Nephron progenitor cell (in vitro differentiated cells): ENCODE measurements at regions not wholly inside any gene's neighbourhood (a gene's known extent, or its start where the extent isn't known, plus 50 kb on each side); places are given as distances from the start of the nearest gene placed in this dataset.
A peak's percentile ranks its signal among the peaks of the same experiment; 100 is the strongest.

Experiments used
- DNase-seq: peaks from one replicate; pipeline ENCODE4 v3.0.0; 2021
- H3K27ac Mint-ChIP-seq: 2 replicates; pipeline ENCODE4 v1.8.0; 2021; ENCODE audit warnings: mild to moderate bottlenecking, moderate library complexity, mixed read lengths
- H3K27me3 Mint-ChIP-seq: 2 replicates; pipeline ENCODE4 v1.8.0; 2021; ENCODE audit warnings: mild to moderate bottlenecking, low read depth, mixed read lengths; ENCODE audit not compliant: poor library complexity
- H3K36me3 Mint-ChIP-seq: 2 replicates; pipeline ENCODE4 v1.8.0; 2021; ENCODE audit warnings: low read depth, mixed read lengths
- H3K4me1 Mint-ChIP-seq: 2 replicates; pipeline ENCODE4 v1.8.0; 2021; ENCODE audit warnings: mixed read lengths
- H3K4me3 Mint-ChIP-seq: 2 replicates; pipeline ENCODE4 v1.8.0; 2021; ENCODE audit warnings: mild to moderate bottlenecking, moderate library complexity, mixed read lengths
- H3K9me3 Mint-ChIP-seq: 2 replicates; pipeline ENCODE4 v1.8.0; 2021; ENCODE audit warnings: mild to moderate bottlenecking, moderate library complexity, mixed read lengths
- TF ChIP-seq, protein P1 (sequence below): fragments of 200-600 bp; sonication (generic); IDR thresholded peaks from 2 replicates; pipeline ENCODE4 v1.5.0; 2021; ENCODE audit warnings: antibody characterized with exemption

DNA sequence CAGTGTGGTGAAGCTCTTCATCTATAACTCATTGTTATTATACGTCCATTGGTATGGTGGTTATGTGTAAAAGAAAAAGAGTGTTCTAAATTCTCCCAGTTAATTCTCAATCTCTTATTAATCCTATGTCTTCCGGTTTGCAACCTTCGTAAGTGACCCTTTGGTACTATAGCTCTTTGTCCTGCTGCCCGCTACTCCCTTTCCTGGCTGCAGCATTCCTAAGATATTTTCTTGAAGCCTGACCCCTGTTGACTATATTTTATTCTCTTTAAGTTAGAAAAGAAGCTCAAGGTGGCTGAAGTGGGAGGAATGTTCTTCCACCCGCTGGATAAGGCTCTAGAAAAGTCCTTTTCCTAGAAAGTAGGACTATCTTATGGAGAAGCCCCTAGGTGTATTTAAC is 684.8 kb downstream of the SOCS6 start:
- Mint-ChIP-seq H3K27me3 (peaks cover 3% of the 10 kb centered on the region), H3K27ac (no peak overlapping the region), H3K4me1 (peaks cover 5% of the 10 kb centered on the region), H3K36me3 (no peaks in the 10 kb centered on the region), H3K9me3 (peaks cover 10% of the 10 kb centered on the region), H3K4me3 (no peak overlapping the region)
- no peak for DNase-seq
- TF ChIP-seq, protein P1, sequence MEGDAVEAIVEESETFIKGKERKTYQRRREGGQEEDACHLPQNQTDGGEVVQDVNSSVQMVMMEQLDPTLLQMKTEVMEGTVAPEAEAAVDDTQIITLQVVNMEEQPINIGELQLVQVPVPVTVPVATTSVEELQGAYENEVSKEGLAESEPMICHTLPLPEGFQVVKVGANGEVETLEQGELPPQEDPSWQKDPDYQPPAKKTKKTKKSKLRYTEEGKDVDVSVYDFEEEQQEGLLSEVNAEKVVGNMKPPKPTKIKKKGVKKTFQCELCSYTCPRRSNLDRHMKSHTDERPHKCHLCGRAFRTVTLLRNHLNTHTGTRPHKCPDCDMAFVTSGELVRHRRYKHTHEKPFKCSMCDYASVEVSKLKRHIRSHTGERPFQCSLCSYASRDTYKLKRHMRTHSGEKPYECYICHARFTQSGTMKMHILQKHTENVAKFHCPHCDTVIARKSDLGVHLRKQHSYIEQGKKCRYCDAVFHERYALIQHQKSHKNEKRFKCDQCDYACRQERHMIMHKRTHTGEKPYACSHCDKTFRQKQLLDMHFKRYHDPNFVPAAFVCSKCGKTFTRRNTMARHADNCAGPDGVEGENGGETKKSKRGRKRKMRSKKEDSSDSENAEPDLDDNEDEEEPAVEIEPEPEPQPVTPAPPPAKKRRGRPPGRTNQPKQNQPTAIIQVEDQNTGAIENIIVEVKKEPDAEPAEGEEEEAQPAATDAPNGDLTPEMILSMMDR, result no peak

DNA sequence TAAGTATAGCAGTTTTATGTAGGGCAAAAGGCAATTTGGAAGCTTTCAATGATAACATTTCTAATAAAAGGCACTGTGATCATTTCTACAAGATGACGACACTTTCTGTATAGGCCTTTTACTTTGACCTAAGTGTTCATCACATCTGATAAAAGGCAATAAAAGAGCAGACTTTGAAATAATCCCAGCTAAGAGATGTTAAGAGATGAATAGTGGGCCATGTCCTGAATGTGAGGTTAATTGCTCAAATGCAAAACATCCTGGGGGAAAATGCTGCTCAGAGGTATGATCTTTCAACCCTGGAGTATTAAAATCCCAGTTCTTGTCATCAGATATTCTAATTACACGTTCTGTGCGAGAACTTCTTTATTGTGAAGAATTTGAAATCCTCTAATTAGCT is 677.6 kb downstream of the SOCS6 start:
- Mint-ChIP-seq H3K4me1 (no peaks in the 10 kb centered on the region), H3K9me3 (peaks cover 4% of the 10 kb centered on the region), H3K27me3 (no peaks in the 10 kb centered on the region), H3K27ac (no peak overlapping the region), H3K36me3 (no peaks in the 10 kb centered on the region), H3K4me3 (no peak overlapping the region)
- TF ChIP-seq, protein P1, result no peak
- DNase-seq, result no peak

DNA sequence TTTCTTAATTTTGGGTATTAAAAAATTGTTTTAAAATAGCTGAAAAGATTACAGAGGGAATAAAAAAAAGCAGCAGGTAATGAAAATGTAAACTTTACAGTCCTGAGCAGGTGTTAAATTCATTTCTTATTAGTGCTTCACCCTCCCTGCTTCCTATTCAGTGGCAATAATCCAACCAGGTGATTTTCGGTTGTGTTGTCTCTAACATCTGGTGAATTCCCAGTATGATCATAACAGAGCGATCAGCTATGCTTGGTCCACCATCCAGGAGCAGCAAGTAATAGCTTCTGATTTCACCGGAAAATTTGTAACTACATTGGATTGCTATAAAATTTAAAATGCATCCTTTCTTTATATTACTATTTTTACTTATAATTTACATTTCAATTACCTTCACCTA is 673.1 kb downstream of the SOCS6 start:
- Mint-ChIP-seq H3K4me3 (no peak overlapping the region), H3K9me3 (no peaks in the 10 kb centered on the region), H3K27me3 (peaks cover 3% of the 10 kb centered on the region), H3K27ac (no peak overlapping the region), H3K4me1 (no peaks in the 10 kb centered on the region), H3K36me3 (no peaks in the 10 kb centered on the region)
- no peak for DNase-seq
- TF ChIP-seq, protein P1, result no peak

DNA sequence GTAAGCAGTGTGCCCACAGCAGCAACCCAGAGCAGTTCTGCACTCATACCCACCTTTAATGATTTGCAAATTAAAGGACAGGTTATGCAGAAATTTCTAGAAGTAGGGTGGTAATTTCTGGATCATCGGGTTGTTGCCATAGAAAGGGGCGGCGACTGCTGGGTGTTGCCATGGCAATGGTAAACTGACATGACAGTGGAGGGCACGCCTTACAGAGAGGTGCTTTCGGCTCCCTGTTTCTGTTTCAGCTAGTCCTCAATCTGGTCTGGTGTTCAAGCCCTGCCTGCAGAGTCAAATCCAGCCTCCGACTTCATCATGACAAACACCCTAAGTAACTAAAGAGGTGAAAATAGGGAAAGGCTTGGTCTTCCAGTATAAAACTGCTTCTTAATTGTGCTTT is 667.7 kb downstream of the SOCS6 start:
- Mint-ChIP-seq H3K4me1 (no peaks in the 10 kb centered on the region), H3K27ac (no peak overlapping the region), H3K4me3 (no peak overlapping the region), H3K27me3 (peaks cover 6% of the 10 kb centered on the region), H3K36me3 (no peaks in the 10 kb centered on the region), H3K9me3 (no peaks in the 10 kb centered on the region)
- DNase-seq, result no peak
- TF ChIP-seq, protein P1, result no peak

DNA sequence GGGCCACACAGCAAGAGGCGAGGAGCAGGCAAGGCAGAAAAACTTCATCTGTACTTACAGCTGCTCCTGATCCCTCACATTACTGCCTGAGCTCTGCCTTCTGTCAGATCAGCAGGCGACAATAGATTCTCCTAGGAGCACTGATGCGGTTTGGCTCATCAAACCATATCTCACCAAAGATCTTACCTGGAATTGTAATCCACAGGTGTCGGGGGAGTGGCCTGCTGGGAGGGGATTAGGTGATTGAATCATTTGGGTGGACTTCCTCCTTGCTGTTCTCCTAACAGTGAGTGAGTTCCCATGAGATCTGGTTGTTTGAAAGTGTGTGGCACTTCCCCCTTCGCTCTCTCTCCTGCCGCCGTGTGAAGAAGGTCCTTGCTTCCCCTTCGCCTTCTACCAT is 647.3 kb downstream of the SOCS6 start:
- H3K27ac Mint-ChIP-seq, result no peak overlapping the region
- TF ChIP-seq, protein P1, result no peak
- no peak overlapping the region for H3K4me3 Mint-ChIP-seq
- H3K27me3 Mint-ChIP-seq, result peaks cover 5% of the 10 kb centered on the region
- no peaks in the 10 kb centered on the region for H3K36me3 Mint-ChIP-seq
- no peaks in the 10 kb centered on the region for H3K9me3 Mint-ChIP-seq
- no peaks in the 10 kb centered on the region for H3K4me1 Mint-ChIP-seq
- DNase-seq, result no peak

DNA sequence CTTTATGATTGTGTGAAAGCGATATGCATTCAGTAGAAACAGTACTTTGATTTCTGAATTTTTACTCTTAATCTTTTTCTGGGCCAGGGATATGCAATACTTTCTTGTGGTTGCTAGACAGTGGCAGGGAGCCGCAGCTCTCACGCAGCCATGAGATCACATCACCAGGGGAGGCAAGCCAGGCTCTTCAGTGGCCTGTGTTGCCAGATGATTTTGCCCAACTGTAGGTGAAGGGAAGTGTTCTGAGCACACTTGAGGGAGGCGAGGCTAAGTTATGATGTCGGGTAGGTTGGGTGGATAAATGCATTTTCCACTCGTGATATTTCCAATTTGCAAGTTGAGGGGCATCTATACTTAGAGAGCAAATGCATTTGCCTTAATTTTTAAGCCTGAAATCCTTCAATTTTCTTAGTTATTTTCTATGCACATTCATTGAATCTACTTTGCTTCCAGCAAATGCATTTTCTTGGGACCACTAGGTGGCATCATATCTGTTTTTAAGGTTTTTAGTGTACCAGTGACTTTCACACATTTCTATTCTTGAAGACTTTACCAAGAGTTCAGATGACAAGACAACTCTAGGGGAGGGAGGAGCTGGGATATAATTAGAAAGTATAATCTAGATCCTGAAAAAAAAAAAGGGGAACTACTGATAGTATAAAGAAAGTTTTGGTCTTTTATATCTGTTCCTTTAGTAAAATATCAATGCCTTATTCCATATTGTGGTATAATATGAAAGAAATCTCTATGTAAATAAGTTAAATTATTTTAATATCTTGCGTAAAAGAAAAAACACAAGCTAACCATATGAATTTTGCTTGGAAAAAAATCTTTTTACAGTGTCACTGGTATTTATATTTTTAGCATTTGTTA is 643.3 kb downstream of the SOCS6 start:
- Mint-ChIP-seq H3K36me3 (no peaks in the 10 kb centered on the region), H3K4me3 (no peak overlapping the region), H3K9me3 (no peaks in the 10 kb centered on the region), H3K4me1 (no peaks in the 10 kb centered on the region), H3K27ac (no peak overlapping the region), H3K27me3 (peaks cover 5% of the 10 kb centered on the region)
- no peak for DNase-seq
- TF ChIP-seq, protein P1, result peak; percentile 57
